Right ventricle myocardium superior (tissue), 1 donor: ENCODE measurements at regions not wholly inside any gene's neighbourhood (a gene's known extent, or its start where the extent isn't known, plus 50 kb on each side); places are given as distances from the start of the nearest gene placed in this dataset.

Experiments used
- ATAC-seq: fragments of 200-7000 bp; cut with Tn5 transposase; one replicate; pipeline ENCODE4 v1.9.1; 2020; ENCODE audit warnings: mild to moderate bottlenecking; ENCODE audit not compliant: poor library complexity
- DNase-seq: peaks from one replicate; pipeline ENCODE4 v3.0.0-alpha.2; 2020
- intact Hi-C: fragments of 100-400 bp; cut with DNase I; formaldehyde crosslinking; loops from one replicate; pipeline ENCODE4 v1.11.2; 2022
- donor health status: DM: no; HTN: yes; CAD: no; lungs with severe emphysema.

GRCh38 chr11:26835611-26836010 lies 113.8 kb upstream of the SLC5A12 start:
- ATAC-seq (no peak), DNase-seq (no peak)
- intact Hi-C loops, result no loop called here

- intact Hi-C loops, result no loop called here
- ATAC-seq (no peak), DNase-seq (no peak)
Measured at GRCh38 chr11:26837154-26837553, 115.3 kb upstream of the SLC5A12 start.

- no peak for DNase-seq
- no peak for ATAC-seq
- intact Hi-C loops, result no loop called here
Measured at GRCh38 chr11:26839911-26840698, 118.2 kb upstream of the SLC5A12 start.

GRCh38 chr11:26841818-26842473 lies 120.1 kb upstream of the SLC5A12 start:
- intact Hi-C loops, result no loop called here
- no peak for DNase-seq
- peak; percentile 73 for ATAC-seq

- DNase-seq, result no peak
- intact Hi-C loops, result no loop called here
- peak; percentile 87 for ATAC-seq
Measured at GRCh38 chr11:26842478-26843282, 120.8 kb upstream of the SLC5A12 start.

- DNase-seq (no peak), ATAC-seq (no peak)
- intact Hi-C loops, result no loop called here
Measured at GRCh38 chr11:26843539-26843938, 121.7 kb upstream of the SLC5A12 start.

GRCh38 chr11:26844963-26845362 lies 123.1 kb upstream of the SLC5A12 start:
- intact Hi-C loops, result no loop called here
- ATAC-seq, result no peak
- no peak for DNase-seq

GRCh38 chr11:26846227-26846626 lies 124.4 kb upstream of the SLC5A12 start:
- intact Hi-C loops, result no loop called here
- no peak for ATAC-seq
- no peak for DNase-seq

GRCh38 chr11:26847459-26847858 lies 125.6 kb upstream of the SLC5A12 start:
- intact Hi-C loops, result no loop called here
- peak; percentile 36 for DNase-seq
- peak; percentile 87 for ATAC-seq

GRCh38 chr11:26847977-26848376 lies 126.1 kb upstream of the SLC5A12 start:
- ATAC-seq, result peak; percentile 55
- no peak for DNase-seq

GRCh38 chr11:26849036-26849435 lies 127.2 kb upstream of the SLC5A12 start:
- ATAC-seq, result peak; percentile 77
- peak; percentile 77 for DNase-seq
- intact Hi-C loops, result no loop called here

More at GRCh38 chr11:26847977-26848376, 126.1 kb upstream of the SLC5A12 start:
- intact Hi-C loops, result no loop called here

GRCh38 chr11:26851291-26851690 lies 129.4 kb upstream of the SLC5A12 start:
- intact Hi-C loops, result no loop called here
- no peak for ATAC-seq
- DNase-seq, result no peak

- ATAC-seq, result no peak
- intact Hi-C loops, result no loop called here
- no peak for DNase-seq
Measured at GRCh38 chr11:26851696-26852095, 129.8 kb upstream of the SLC5A12 start.

GRCh38 chr11:26858098-26858497 lies 135.8 kb upstream of the FIBIN start:
- no peak for ATAC-seq
- no peak for DNase-seq
- intact Hi-C loops, result no loop called here

- no peak for DNase-seq
- intact Hi-C loops, result no loop called here
- no peak for ATAC-seq
Measured at GRCh38 chr11:26859416-26859815, 134.5 kb upstream of the FIBIN start.

GRCh38 chr11:26860091-26860780 lies 133.7 kb upstream of the FIBIN start:
- intact Hi-C loops, result no loop called here
- DNase-seq (no peak), ATAC-seq (no peak)

GRCh38 chr11:26860895-26861294 lies 133.0 kb upstream of the FIBIN start:
- DNase-seq (no peak), ATAC-seq (no peak)
- intact Hi-C loops, result no loop called here

GRCh38 chr11:26862801-26863200 lies 131.1 kb upstream of the FIBIN start:
- DNase-seq (no peak), ATAC-seq (peak; percentile 63)
- intact Hi-C loops, result no loop called here

GRCh38 chr11:26865703-26866102 lies 128.2 kb upstream of the FIBIN start:
- peak; percentile 51 for ATAC-seq
- intact Hi-C loops, result no loop called here
- no peak for DNase-seq
